LNCAP (cell line): ENCODE measurements at regions not wholly inside any gene's neighbourhood (a gene's known extent, or its start where the extent isn't known, plus 50 kb on each side); places are given as distances from the start of the nearest gene placed in this dataset.

ENCODE experiments used
- TF ChIP-seq, protein P1 (sequence below): fragments of 450-650 bp; IDR thresholded peaks from 2 replicates; pipeline ENCODE4 v1.5.1; 2017; ENCODE audit warnings: mild to moderate bottlenecking

DNA sequence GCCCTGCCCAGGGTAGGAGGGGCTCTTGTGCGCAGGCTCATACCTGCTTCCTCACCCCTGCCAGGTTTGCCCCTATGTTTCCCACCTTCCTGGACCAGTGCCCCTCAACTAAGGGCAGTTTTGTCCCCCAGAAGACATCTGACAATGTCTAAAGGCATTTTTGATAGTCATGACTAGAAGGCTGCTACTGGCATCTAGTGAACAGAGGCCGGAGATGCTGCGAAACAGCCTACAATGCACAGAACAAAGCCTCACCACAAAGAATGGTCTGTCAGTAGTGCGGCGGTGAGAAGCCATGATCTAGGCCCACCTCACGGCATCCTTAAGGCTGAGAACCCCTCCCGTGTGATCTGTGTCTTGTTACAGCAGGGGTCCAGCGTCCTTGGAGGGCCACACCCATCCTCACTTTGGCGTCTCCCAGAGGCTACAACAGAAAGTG, 96.0 kb downstream of the TMEM17 start:
- TF ChIP-seq, protein P1, sequence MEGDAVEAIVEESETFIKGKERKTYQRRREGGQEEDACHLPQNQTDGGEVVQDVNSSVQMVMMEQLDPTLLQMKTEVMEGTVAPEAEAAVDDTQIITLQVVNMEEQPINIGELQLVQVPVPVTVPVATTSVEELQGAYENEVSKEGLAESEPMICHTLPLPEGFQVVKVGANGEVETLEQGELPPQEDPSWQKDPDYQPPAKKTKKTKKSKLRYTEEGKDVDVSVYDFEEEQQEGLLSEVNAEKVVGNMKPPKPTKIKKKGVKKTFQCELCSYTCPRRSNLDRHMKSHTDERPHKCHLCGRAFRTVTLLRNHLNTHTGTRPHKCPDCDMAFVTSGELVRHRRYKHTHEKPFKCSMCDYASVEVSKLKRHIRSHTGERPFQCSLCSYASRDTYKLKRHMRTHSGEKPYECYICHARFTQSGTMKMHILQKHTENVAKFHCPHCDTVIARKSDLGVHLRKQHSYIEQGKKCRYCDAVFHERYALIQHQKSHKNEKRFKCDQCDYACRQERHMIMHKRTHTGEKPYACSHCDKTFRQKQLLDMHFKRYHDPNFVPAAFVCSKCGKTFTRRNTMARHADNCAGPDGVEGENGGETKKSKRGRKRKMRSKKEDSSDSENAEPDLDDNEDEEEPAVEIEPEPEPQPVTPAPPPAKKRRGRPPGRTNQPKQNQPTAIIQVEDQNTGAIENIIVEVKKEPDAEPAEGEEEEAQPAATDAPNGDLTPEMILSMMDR: no peak

DNA sequence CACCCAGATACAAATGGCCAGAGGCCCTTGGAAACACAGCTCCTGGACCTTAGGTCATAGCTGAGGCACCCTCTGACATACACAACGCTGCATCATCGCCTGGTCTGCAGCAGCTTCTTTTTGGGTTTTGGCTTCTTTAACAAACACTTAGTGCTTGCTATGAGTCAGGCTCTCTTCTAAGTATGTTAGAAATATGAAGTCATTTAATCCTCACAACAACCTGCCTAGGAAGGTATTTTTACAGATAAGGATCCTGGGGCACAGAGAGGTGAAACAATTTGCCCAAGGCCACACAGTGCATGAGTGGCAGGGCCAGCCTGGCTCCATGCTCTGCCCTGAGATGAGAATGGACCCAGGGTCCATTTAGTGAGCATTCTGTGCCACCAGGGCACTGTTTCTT, 96.6 kb downstream of the TMEM17 start:
- TF ChIP-seq, protein P1: no peak

GRCh38 chr2:62408241-62408677, 97.7 kb downstream of the TMEM17 start:
- TF ChIP-seq, protein P1: no peak

DNA sequence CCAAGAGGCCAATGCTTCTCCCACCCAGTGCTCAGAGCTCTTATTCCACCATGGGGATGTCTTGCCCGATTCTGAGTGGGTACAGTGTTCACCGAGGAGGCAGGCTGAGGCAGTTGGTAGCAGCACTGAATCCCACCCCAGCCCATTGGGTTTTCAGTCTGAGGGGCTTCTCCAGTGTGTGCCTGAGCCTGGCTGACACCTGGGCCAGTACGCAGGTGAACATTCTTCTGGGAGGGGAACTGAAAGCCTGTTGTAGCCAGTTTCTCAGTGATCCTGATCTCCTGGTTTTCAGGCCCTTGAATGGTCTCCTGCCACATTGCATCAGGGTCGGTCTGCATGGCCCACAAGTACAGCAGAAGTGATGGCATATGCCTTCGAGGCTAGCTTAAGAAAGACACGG, 98.2 kb downstream of the TMEM17 start:
- TF ChIP-seq, protein P1: no peak

GRCh38 chr2:62407401-62407800, 98.6 kb downstream of the TMEM17 start:
- TF ChIP-seq, protein P1: no peak

DNA sequence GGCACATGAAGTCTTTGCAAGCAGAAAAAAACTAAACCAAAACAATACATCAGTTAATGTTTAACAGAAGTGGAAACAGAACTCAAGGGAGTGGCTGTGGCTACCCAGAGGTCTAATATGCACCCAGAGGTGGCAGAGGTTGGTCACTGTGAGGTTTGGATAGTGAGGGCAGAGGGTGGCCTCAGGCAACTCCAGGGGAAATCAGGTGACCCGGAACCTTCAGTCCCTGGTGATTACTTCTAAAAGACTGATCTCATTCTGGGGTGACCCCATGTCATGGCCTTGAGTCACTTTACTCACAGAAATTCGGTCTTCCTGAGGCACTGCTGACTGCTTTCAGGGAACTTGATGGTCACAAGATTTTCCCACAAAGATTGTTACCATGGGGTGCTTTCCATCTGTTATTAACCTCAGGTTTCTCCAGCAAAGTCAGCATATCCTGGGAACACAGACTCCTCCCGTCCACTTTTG, 99.4 kb downstream of the TMEM17 start:
- TF ChIP-seq, protein P1: no peak

DNA sequence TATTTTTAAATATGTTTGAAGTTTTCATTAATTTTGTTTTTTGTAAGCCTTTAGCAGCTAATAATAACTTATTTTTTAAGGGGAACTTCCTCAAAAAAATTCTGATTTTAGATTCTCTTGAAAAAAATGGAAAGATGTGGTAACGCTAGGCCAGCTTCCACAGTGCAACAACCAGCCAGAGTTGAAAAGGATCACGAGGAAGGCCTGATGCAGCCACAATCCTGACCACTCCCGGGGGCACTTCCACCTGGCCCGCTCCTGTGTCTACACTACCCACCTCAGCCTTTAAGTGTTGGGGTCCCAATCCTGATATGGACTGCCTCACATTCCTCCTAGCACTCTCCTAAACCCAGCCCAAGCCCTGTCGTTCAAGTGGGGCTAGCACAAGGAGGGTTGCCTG, 101.1 kb downstream of the TMEM17 start:
- TF ChIP-seq, protein P1: no peak

GRCh38 chr2:62402156-62402555, 103.8 kb downstream of the TMEM17 start:
- TF ChIP-seq, protein P1: no peak
